IMR-90 (cell line): ENCODE measurements at regions not wholly inside any gene's neighbourhood (a gene's known extent, or its start where the extent isn't known, plus 50 kb on each side); places are given as distances from the start of the nearest gene placed in this dataset.

Source experiments
- CHD1 ChIP-seq: IDR thresholded peaks from 2 replicates; pipeline ENCODE4 v1.6.1; 2012; ENCODE audit warnings: low read depth, low read length, improper control_type of control experiment
- MAZ ChIP-seq: IDR thresholded peaks from 2 replicates; pipeline ENCODE4 v1.6.1; 2012; ENCODE audit warnings: low read depth, mild to moderate bottlenecking, low read length, improper control_type of control experiment, moderate library complexity, borderline replicate concordance
- POLR2A ChIP-seq: IDR thresholded peaks from 2 replicates; pipeline ENCODE4 v1.6.1; 2012; ENCODE audit warnings: mild to moderate bottlenecking, low read depth, low read length
- RCOR1 ChIP-seq: IDR thresholded peaks from 2 replicates; pipeline ENCODE4 v1.6.1; 2012; ENCODE audit warnings: mild to moderate bottlenecking, low read length, improper control_type of control experiment; ENCODE audit not compliant: insufficient replicate concordance
- SMC3 ChIP-seq: fragments of 150-350 bp; IDR thresholded peaks from 2 replicates; pipeline ENCODE4 v1.6.1; 2016; ENCODE audit warnings: low read depth, mild to moderate bottlenecking, antibody characterized with exemption, low read length, moderate library complexity
- TF ChIP-seq, protein P1 (sequence below): conservative IDR thresholded peaks from 2 replicates; pipeline ENCODE4 v1.5.1; 2012; ENCODE audit warnings: mild to moderate bottlenecking, low read depth, low read length, improper control_type of control experiment

DNA sequence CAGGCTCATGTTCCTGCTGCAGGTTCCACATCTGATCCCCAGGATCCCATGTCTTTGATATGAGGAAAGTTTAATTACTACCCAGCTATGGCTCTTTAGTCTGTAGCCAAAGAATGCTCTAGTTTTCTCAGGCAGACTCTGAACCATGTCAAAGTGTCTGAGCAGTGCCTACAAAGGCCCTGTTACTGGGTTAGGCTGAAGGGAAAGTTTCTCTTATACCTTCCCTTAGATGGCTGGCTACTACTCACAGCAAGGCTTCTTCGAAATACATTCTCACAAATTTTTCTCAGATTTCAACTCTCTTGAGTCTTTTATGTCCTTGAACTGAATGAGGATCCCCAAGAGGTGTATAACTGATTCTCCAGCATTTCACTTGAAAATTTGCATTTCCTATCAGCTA, 102.4 kb downstream of the NR1D2 start:
- TF ChIP-seq MAZ, result no peak
- no peak for TF ChIP-seq RCOR1
- TF ChIP-seq, protein P1, sequence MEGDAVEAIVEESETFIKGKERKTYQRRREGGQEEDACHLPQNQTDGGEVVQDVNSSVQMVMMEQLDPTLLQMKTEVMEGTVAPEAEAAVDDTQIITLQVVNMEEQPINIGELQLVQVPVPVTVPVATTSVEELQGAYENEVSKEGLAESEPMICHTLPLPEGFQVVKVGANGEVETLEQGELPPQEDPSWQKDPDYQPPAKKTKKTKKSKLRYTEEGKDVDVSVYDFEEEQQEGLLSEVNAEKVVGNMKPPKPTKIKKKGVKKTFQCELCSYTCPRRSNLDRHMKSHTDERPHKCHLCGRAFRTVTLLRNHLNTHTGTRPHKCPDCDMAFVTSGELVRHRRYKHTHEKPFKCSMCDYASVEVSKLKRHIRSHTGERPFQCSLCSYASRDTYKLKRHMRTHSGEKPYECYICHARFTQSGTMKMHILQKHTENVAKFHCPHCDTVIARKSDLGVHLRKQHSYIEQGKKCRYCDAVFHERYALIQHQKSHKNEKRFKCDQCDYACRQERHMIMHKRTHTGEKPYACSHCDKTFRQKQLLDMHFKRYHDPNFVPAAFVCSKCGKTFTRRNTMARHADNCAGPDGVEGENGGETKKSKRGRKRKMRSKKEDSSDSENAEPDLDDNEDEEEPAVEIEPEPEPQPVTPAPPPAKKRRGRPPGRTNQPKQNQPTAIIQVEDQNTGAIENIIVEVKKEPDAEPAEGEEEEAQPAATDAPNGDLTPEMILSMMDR, result no peak
- no peak for TF ChIP-seq POLR2A
- TF ChIP-seq SMC3, result no peak
- no peak for TF ChIP-seq CHD1
